NCI-H748 treated with DMSO at 0.1 percent for 48 hours (cell line): ENCODE measurements at regions not wholly inside any gene's neighbourhood (a gene's known extent, or its start where the extent isn't known, plus 50 kb on each side); places are given as distances from the start of the nearest gene placed in this dataset.
"Not testable (repeated sequence)": the region's sequence is repeated elsewhere in the genome, so short reads cannot be mapped to it uniquely, and the experiment has no call there.

Source experiments
- DNase-seq: peaks from one replicate; lab custom pipeline; 2025; lab: John Stamatoyannopoulos, UW

DNA sequence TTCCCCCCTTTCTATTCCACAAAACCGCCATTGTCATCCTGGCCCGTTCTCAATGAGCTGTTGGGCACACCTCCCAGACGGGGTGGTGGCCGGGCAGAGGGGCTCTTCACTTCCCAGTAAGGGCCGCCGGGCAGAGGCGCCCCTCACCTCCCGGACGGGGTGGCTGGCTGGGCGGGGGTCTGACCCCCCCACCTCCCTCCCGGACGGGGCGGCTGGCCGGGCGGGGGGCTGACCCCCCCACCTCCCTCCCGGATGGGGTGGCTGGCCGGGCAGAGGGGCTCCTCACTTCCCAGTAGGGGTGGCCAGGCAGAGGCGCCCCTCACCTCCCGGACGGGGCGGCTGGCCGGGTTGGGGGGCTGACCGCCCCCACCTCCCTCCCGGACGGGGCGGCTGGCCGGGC lies 363.6 kb upstream of the UMPS start:
- not testable (repeated sequence) for DNase-seq

DNA sequence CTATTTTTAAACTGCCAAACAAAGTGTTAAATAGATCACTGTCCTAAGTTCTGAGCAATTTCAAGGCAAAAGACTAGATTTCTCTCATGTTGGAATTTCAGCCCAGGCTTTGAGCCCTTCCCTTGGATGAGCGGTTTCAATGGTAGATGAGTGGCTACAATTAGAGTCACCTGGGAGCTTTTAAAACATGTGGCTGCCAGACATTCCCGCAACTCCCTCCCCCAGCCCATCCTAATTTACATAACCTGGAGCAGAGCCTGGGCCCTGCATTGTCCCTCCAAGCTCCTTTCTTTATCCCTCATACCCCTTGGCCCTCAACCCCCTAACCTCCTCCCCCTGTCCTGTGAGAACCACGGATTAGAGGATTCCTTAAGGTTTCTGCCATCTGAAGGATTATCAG lies 357.5 kb upstream of the UMPS start:
- DNase-seq = no peak

DNA sequence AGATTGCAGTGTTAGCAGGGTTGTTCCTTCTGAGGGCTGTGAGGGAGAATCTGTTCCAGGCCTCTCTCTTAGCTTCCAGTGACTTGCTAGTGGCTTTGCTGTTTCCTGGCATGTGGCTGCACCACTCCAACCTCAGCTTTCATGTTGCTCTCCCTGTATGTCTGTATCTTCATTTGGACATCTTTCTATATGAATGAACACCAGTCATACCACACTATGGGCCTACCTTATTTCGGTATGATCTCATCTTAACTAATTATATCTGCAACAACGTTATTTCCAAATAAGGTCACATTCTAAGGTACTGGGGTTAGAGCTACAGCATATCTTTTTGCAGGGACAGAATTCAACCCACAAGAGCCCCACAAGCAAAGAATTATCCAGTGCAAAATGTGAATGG lies 356.7 kb upstream of the UMPS start:
- DNase-seq = no peak

DNA sequence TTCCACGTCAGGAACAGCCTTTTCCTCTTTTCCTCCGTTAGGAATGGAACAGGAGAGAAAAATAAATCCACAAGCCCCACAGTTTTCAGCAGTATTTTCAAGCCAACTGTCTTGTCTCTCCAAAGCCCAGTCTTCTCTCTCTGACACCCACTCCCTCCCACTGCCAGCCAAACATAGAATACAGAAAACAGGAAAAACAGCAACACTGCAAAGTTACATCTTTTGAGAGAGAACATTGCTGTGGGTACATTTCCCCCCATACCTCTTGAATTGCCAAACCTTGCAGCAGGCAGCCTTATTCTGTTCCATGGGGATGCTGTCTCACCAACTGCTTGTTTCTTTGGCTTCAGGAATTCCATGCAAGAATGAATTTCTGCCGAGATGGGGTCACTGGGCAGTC lies 355.7 kb upstream of the UMPS start:
- no peak for DNase-seq

DNA sequence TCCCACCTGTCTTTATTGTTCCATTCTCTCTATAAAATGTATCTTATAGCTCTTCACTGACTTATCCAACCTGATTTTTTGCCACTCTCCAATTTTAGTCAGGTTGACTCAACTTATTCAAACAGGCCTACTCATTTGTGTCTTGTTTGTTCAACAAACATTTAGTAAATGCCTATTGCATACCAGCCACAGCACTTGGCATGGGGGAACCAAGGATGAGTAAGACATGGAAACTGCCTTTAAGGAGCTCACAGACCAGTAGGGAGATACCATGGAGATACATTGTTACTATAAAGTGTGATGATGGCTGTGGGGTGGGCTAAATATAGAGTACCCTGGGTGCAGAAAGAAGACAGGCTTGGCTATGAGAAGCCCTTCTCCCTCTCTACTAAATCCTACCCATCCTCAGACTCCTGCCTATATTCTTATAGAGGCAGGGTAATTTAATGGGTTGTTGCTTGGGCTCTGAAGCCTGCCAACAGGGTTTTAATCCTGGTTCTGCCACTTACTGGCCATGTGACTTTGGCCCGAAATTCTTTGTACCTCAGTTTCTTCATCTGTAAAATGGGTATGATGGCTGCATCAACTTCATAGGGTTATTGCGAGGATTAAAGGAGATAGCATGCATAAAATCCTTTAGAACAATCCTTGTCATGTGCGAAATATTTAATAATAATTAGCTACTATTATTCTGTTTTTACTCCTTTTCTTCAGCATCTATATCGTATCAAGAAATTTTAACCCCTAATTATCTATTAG lies 348.5 kb upstream of the UMPS start:
- no peak for DNase-seq

DNA sequence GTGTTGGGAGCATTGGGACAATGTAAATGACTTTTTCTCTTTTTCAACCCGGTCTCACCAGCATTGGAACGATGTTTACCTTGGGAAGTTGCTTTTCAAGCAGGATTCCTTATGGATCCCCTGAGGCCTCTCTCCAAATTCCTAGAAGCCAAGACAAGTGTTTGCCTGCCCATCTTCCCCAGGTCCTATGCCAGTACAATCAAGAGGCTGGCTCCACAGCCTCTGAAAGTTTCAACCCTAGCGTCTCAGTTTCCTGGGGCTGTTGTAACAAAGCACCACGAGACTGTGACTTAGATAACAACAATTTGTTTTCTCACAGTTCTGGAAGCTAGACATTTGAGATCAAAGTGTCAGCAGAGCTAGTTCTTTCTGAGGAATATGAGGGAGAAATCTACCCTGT lies 347.2 kb upstream of the UMPS start:
- DNase-seq = no peak

DNA sequence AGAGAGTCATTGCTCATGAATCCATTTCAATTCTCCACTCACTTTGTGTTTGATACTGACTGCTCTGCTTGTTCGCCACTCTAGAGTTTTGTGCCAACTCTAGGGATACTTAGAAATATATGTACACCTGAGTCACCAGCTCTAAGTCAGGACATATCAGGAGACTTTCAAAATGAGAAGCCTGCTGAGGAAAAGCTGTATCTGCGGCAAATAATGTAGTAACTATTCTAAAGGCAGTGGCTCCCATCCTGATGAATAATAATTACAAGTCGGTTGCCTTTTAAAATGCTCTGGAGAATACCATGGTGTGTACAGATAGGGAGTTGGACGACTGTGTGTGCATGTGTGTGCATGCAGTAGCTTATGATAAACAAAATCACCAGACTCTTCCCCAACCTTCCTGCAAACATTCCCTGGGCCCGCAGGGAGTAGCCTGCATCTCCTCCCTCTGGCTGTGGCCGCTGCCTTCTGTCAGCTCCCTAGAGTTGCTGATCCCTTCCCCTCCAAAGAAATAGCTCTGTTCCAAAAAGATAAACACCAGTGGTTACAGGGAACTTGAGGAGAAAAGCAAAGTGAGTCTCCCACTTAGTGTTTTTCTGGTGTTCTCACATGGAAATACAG lies 346.3 kb upstream of the UMPS start:
- DNase-seq = no peak

DNA sequence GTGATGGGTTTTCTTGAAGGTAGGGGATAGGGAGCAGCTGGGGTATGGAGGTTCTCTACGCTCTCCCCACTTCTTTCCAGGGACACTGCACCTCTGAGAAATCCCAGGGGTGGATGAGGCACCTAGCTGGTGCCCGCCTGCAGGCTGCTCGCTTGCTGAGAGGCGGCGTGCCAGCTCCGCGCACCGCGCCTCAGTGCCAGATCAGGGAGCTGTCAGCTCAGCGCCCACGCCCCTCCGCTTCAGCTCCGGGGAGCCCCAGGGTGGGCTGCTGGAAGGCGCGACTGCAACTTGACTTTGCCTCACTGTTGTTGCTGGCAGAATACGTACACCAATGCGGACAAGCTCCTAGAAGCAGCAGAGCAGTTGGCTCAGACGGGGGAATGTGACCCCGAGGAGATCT lies 345.7 kb upstream of the UMPS start:
- no peak for DNase-seq

DNA sequence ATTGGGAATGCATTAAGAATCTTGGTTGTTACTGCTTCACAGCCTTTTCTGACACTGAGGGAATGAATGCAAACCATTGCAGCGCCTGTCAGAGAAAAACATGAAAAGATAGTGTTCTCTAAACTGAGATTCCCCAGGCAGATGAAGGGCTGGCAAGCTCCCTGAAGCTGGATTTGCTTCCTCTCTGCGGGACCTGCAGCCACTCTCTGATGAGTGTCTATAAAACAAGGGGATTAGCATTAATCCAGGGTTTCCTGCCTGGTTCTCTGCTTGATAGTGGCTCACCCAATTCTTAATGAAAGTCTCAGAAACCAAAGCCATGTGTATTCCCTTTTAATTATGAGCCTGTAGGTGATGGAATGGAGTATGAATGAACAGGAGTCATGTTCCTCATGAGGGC lies 344.3 kb upstream of the UMPS start:
- DNase-seq = no peak

DNA sequence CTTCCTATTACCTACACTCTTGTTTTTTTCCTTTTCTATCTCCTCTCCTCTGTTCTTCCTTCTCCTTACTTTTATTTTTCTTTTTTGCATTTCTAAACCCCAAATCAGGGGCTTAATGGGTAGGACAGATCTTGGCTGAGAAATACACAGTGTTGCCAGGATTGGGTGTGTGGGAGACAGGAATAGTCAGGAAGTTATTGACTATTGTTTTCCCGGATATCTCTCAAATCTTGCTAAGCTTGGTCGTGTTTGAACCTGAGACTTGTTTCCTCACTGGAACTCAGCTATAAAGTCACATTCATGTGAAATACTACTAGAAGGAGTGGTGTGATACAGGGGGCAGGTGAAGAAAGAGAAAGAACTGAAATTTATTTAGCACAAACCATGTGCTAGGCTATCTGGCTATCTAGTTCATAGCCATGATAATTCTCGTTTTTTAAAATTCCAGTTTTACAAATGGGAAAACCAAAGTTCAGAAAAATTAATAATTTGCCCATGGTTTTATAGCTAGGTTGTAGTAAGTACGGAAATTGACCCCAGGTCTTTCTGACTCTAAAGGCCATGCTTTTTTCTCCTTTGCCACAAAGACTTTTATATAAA lies 343.2 kb upstream of the UMPS start:
- no peak for DNase-seq

DNA sequence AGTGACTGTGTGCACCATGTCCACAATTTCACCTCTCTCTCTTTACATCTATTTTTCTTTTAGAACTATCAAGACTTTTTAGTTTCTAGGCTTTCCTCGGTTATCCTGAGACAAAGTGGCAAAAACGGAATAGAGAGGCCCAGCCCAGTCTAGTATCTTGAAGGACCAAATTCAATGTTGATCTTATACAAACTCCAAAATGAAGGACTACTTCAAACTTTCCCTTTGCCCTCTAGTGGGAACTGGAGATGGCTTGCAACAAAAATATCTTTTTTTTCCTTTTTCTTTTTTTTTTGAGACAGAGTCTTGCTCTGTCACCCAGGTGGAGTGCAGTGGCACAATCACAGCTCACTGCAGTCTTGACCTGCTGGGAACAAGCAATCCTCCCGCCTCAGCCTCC lies 338.5 kb upstream of the UMPS start:
- DNase-seq = no peak

DNA sequence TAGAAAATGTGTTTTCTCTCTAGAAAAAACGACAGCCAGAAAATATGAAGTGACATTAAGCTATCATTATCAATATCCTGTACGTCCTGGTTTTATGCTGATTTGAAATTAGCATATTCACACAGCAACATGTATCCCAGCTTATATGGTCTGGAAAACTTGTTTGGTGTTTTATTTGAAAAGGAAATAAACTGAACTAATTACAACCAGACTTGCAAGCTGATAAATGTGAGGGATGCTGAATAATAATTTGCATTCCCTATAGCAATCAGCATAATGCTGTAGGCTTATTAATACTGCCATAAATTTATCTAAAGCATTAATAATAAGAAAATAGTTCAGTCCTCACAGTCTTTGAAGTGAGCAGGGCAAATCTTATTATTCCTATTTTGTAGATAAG lies 336.9 kb upstream of the UMPS start:
- DNase-seq = no peak

DNA sequence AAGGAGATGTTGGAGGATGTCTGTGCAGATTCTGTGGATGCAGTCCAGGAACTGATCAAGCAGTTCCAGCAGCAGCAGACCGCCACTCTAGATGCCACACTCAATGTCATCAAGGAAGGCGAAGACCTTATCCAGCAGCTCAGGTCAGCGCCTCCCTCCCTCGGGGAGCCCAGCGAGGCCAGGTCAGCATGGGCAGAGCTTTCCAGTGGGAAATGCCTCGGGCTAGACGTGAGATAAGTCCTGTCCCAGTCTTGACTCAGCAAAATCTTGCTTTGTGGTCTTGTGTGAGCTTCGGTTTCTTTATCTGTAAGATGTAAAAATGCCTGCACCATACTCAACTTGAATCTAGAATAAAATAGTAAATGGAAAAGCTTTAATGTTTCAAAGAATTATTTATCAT lies 335.1 kb upstream of the UMPS start:
- no peak for DNase-seq

DNA sequence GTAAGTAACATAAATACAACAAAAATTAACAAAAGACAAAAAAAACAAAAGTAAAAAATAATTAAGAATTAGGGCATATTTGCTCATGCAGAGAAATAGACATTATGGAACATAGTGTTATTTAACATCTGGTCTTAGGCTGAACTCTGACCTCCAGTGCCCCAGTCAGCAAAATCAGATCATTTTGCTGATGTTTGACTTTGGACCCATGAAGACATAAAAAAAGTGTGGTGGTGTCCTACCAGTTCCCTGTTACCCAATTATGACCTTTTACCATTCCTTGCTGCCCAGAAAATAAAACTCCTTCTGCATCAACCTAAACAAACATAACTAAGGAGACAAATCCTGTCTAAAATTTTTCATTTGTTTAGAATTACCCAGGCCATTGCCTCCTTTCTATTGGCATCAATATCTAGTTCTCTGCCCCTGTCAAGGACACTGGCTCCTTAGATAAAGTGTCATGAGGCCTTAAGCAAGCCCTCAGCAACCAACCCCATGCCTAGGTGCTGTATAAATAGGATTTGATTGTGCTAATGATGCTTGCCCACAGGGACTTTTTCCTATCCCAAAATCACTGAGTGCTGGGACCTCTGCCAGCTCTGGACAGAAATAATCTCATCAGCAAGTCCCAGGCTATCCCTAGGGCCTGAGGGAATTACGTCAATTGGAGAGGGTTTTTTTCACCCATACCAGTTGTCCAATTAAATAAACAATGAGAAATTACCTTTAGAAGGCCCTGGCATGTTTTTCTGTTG lies 334.5 kb upstream of the UMPS start:
- no peak for DNase-seq

DNA sequence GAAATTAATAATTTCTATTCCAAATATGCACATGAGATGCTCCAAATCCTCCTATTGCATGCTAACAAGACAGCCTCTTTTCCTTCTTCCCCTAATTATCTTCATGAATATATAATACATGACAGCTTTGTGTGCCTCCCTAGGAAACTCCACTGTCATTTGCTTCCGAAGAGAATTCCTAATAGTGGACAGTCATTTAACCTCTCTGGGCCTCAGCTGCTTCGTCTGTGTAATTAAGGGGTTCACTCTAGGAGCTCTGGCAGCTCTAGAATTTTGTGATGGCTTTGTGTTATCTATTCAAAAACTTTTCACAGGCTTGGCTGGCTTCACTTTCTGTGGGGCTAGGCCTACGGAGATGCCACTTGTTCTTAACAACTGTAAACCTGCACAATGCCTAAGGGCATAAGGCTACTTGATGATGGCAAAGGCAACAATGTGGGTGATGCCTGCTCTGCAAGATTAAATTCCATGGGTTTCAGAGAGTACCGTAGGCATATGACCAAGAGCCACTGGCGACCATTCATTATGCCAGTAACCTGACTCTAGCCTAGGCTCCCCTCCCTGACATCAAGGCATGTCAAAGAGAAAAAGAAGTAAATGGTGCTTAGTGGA lies 333.8 kb upstream of the UMPS start:
- no peak for DNase-seq

DNA sequence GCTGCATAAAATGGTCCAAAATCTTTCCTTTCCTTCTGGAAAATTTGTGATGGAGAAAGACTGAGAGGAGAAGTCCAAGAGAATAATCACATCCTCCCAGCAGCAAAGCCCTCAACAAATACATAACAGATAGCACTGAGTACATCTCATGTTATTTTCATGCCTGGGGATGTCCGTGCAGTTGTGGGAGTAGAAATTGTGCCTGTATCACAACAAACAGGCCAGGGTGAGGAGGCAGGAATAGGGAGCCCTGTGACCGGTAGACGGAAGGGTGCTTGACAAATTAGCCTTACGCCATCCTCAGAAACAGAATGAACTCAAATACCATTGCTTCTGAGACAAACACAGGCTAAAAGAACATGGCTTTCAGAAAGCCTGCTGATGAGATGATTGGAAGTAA lies 333.2 kb upstream of the UMPS start:
- DNase-seq = no peak

DNA sequence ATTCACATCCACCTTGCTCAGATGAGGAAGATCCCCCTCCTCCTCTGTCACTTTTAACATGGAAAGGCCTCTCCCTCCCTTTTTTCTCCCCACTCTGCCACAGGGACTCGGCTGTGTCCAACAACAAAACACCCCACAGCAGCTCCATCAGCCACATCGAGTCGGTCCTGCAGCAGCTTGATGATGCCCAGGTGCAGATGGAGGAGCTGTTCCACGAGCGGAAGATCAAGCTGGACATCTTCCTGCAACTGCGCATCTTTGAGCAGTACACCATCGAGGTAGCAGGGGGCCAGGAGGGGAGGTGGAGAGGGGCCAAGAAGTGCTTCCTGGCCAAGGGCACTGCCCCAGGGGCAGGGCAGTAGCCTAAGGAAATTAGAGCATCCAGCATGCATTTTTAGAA lies 331.7 kb upstream of the UMPS start:
- no peak for DNase-seq

DNA sequence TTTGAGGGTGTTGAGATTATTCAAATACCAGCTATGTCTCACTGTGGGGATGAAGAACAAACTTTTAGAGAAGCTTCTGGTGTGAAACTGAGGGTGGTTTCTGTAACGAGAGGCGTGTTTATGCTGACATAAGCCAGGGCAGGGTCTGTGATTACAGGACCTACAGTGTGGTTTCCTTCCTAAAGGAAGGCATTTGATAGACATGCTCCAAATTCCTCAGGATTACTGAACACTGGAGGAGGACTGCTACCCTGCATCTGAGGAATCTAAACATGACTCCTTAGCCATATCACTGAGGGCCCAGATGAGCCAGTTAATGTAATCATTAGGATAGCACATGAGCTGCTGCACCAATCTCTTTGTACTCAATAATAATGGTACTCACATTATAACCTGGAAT lies 328.4 kb upstream of the UMPS start:
- DNase-seq = no peak

DNA sequence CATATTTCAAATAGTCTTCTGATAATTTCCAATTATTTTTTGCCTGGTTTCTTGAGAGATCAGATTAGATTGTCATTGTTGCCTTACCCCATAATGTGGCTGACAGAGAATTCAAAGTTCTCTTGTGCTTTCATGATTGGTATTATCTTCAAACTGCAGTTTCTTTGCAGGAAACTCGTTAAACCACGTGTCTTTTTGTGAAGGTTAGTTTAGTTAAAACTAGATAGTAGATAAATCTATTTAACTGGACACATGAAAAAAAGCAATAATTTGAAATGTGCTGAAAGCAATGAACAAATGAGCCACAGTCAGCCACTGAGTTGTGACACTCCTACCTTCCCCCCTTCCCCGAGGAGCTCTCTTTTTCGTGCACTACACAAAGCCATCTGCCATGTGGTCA lies 327.5 kb upstream of the UMPS start:
- no peak for DNase-seq

DNA sequence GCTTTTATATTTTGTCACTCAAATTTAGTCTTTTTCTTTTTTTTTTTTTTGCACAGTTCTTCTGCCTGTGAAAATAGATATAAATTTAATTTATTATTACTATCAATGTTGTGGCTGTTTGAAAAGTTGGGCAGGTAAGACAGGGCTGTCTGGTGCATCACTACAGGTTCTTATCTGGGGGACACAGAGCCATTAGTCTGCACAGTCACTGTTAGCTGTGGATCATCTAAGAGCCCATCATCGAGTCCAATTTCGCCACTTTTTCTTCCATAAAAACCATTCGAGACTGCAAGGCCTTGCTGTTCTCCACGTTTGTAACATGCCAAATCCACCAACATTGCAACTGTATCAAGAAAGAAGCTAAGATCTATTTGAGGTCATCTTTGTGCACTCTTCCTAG lies 325.6 kb upstream of the UMPS start:
- DNase-seq = no peak

DNA sequence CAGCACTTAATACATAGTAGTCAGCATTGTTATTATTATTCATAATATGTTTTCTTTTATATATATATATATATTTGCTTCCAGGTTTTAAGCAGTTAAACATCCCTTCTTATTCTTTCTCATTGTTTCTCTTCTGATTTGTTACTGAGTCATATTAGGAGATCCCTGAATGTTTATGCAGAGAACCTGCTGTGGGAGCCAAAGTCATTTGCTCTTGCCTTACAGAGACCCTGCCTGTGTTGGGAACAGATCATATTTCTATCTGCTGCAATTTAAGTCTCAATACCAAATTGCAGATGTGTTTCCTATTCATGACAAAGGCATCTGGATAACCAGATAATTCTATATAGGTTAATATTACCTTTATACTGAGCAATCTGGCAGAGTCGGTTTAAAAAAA lies 323.0 kb upstream of the UMPS start:
- no peak for DNase-seq

DNA sequence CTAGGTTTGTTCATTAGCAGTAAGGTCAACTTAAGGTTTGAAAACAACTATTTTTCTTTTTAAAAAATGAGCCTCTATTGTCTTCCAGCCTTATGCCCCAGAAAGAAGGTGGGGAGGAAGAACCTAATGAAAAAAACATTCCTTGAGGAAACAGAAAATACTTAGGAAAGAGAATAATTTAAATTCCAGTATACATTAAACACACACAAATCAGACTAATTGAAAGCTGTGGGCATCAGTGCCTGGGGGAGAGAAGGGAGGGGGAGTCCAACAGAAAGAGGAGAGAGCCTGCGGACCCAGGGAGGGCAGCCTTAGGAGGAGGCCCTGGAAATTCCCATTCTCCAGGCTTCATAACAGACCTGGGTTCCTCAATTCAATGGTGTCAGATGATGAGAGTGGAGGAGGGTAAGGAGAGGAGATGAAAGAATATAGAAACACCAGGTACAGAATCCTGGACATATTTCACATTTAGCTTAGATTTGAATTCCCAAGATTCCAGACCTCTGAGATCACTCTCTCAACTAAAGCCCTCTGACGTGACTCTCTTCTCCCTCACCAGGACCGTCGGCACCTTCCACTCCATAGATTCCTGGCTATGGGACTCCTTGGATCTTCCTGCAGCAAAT lies 320.5 kb upstream of the UMPS start:
- DNase-seq = no peak
